AG09309 (cell line): ENCODE measurements at regions not wholly inside any gene's neighbourhood (a gene's known extent, or its start where the extent isn't known, plus 50 kb on each side); places are given as distances from the start of the nearest gene placed in this dataset.

Experiments used
- DNase-seq: peaks from one replicate; pipeline ENCODE4 v3.0.0-alpha.2; 2010; ENCODE audit warnings: low read depth
- H3K4me3 ChIP-seq: 2 replicates; pipeline ENCODE4 v1.5.1; 2011; ENCODE audit warnings: mild to moderate bottlenecking, low read depth, low read length, moderate library complexity; ENCODE audit not compliant: control insufficient read depth
- CTCF ChIP-seq: IDR thresholded peaks from 2 replicates; pipeline ENCODE4 v1.5.1; 2011; ENCODE audit warnings: mild to moderate bottlenecking, low read depth, low read length, inconsistent platforms; ENCODE audit not compliant: insufficient read depth, control insufficient read depth; ENCODE audit errors: missing control alignments

- TF ChIP-seq CTCF: no peak
- no peak for DNase-seq
- H3K4me3 ChIP-seq: no peak overlapping the region
Measured at GRCh38 chr13:61852116-61852619, 436.5 kb upstream of the PCDH20 start.

- no peak for TF ChIP-seq CTCF
- H3K4me3 ChIP-seq: no peak overlapping the region
- DNase-seq: no peak
Measured at GRCh38 chr13:61850794-61851193, 435.1 kb upstream of the PCDH20 start.

- DNase-seq: no peak
- H3K4me3 ChIP-seq: no peak overlapping the region
- no peak for TF ChIP-seq CTCF
Measured at GRCh38 chr13:61838568-61838967, 422.9 kb upstream of the PCDH20 start.

GRCh38 chr13:61833228-61833627, 417.6 kb upstream of the PCDH20 start:
- no peak overlapping the region for H3K4me3 ChIP-seq
- TF ChIP-seq CTCF: no peak
- DNase-seq: no peak

- DNase-seq: no peak
- H3K4me3 ChIP-seq: no peak overlapping the region
- no peak for TF ChIP-seq CTCF
Measured at GRCh38 chr13:61831026-61831425, 415.4 kb upstream of the PCDH20 start.

GRCh38 chr13:61830475-61830874, 414.8 kb upstream of the PCDH20 start:
- TF ChIP-seq CTCF: no peak
- H3K4me3 ChIP-seq: no peak overlapping the region
- DNase-seq: no peak

GRCh38 chr13:61824168-61824567, 408.5 kb upstream of the PCDH20 start:
- no peak for DNase-seq
- no peak overlapping the region for H3K4me3 ChIP-seq
- no peak for TF ChIP-seq CTCF
